IMR-90 (cell line): ENCODE measurements at regions not wholly inside any gene's neighbourhood (a gene's known extent, or its start where the extent isn't known, plus 50 kb on each side); places are given as distances from the start of the nearest gene placed in this dataset.
A peak's percentile ranks its signal among the peaks of the same experiment; 100 is the strongest.

Source experiments
- ATAC-seq: fragments of 200-7000 bp; cut with Tn5 transposase; 2 replicates; pipeline ENCODE4 v1.9.1; 2020; ENCODE audit warnings: low read depth, mild to moderate bottlenecking, moderate library complexity
- BruUV-seq: library from RNA; stranded (reverse); fragments of 400-500 nt; replicated peaks from 2 replicates; lab custom pipeline; 2021; lab: Mats Ljungman, UMichigan
- CTCF ChIA-PET: fragments of 300-600 bp; formaldehyde crosslinking; extraction: SDS; loops from one replicate; lab custom pipeline; 2021; ENCODE audit warnings: antibody characterized with exemption; lab: Yijun Ruan, JAX
- POLR2A ChIA-PET: fragments of 300-600 bp; sonication (Branson Sonifier 250); formaldehyde crosslinking; loops from one replicate; lab custom pipeline; 2022; ENCODE audit warnings: antibody characterized with exemption; ENCODE audit not compliant: unreplicated experiment; lab: Charles Lee
- DNase-seq: peaks from one replicate; pipeline ENCODE4 v3.0.0; 2013
- H2AFZ ChIP-seq: replicated peaks from 2 replicates; pipeline ENCODE3; 2013; ENCODE audit warnings: low read length, mild to moderate bottlenecking; ENCODE audit not compliant: poor library complexity
- H2AK5ac ChIP-seq: 2 replicates; pipeline ENCODE4 v1.6.1; 2013; ENCODE audit warnings: low read depth, low read length, inconsistent platforms
- H2AK9ac ChIP-seq: replicated peaks from 2 replicates; pipeline ENCODE3; 2013; ENCODE audit warnings: mild to moderate bottlenecking, low read depth, low read length, moderate library complexity; ENCODE audit not compliant: poor library complexity
- H2BK120ac ChIP-seq: 2 replicates; pipeline ENCODE4 v1.6.1; 2013; ENCODE audit warnings: low read depth, low read length, inconsistent platforms
- H2BK15ac ChIP-seq: 3 replicates; pipeline ENCODE4 v1.6.1; 2013; ENCODE audit warnings: low read depth, low read length, inconsistent platforms
- H2BK20ac ChIP-seq: 2 replicates; pipeline ENCODE4 v1.6.1; 2013; ENCODE audit warnings: low read depth, mild to moderate bottlenecking, inconsistent platforms, low read length, moderate library complexity
- H2BK5ac ChIP-seq: 2 replicates; pipeline ENCODE4 v1.6.1; 2013; ENCODE audit warnings: mild to moderate bottlenecking, low read depth, low read length, inconsistent platforms; ENCODE audit not compliant: poor library complexity, severe bottlenecking
- H3K14ac ChIP-seq: replicated peaks from 2 replicates; pipeline ENCODE4 v1.6.1; 2013; ENCODE audit warnings: low read depth, low read length, inconsistent platforms
- H3K18ac ChIP-seq: 2 replicates; pipeline ENCODE4 v1.6.1; 2013; ENCODE audit warnings: low read depth, low read length, control low read depth
- H3K23ac ChIP-seq: 2 replicates; pipeline ENCODE4 v1.6.1; 2013; ENCODE audit warnings: low read depth, low read length, inconsistent platforms
- H3K27ac ChIP-seq: 2 replicates; pipeline ENCODE4 v1.5.1; 2013; ENCODE audit warnings: mild to moderate bottlenecking, control low read depth, low read length; ENCODE audit not compliant: insufficient read depth
- H3K27me3 ChIP-seq: 2 replicates; pipeline ENCODE4 v1.6.1; 2013; ENCODE audit warnings: low read length; ENCODE audit not compliant: control insufficient read depth, insufficient read depth
- H3K36me3 ChIP-seq: 2 replicates; pipeline ENCODE4 v1.6.1; 2013; ENCODE audit warnings: low read length, mixed read lengths; ENCODE audit not compliant: control insufficient read depth, insufficient read depth
- H3K4ac ChIP-seq: 2 replicates; pipeline ENCODE4 v1.6.1; 2013; ENCODE audit warnings: low read depth, low read length, inconsistent platforms
- H3K4me1 ChIP-seq: 2 replicates; pipeline ENCODE4 v1.6.1; 2013; ENCODE audit warnings: low read length, mixed read lengths; ENCODE audit not compliant: control insufficient read depth, insufficient read depth
- H3K4me2 ChIP-seq: 2 replicates; pipeline ENCODE4 v1.6.1; 2013; ENCODE audit warnings: low read depth, mild to moderate bottlenecking, control low read depth, low read length, moderate library complexity
- H3K4me3 ChIP-seq: 2 replicates; pipeline ENCODE4 v1.5.1; 2013; ENCODE audit warnings: low read depth, mild to moderate bottlenecking, control low read depth, low read length, moderate library complexity; ENCODE audit not compliant: insufficient read depth
- H3K56ac ChIP-seq: 2 replicates; pipeline ENCODE4 v1.6.1; 2013; ENCODE audit warnings: low read length, inconsistent platforms; ENCODE audit not compliant: insufficient read depth; ENCODE audit errors: extremely low read depth
- H3K79me1 ChIP-seq, 2 experiments: 2 replicates each; pipeline ENCODE4 v1.6.1; 2013; ENCODE audit warnings: low read length in 2 of 2, inconsistent platforms in 1 of 2, low read depth in 1 of 2
- H3K9ac ChIP-seq: 2 replicates; pipeline ENCODE4 v1.6.1; 2013; ENCODE audit warnings: low read depth, low read length, control low read depth
- H3K9me1 ChIP-seq: 2 replicates; pipeline ENCODE4 v1.6.1; 2013; ENCODE audit warnings: low read length, inconsistent platforms; ENCODE audit not compliant: insufficient read depth
- H3K9me3 ChIP-seq: 2 replicates; pipeline ENCODE4 v1.6.1; 2013; ENCODE audit warnings: low read length; ENCODE audit not compliant: control insufficient read depth, insufficient read depth
- H4K20me1 ChIP-seq: 2 replicates; pipeline ENCODE4 v1.6.1; 2013; ENCODE audit warnings: low read length, inconsistent platforms; ENCODE audit not compliant: insufficient read depth
- H4K5ac ChIP-seq: 2 replicates; pipeline ENCODE4 v1.6.1; 2013; ENCODE audit warnings: mild to moderate bottlenecking, low read depth, low read length, control low read depth
- H4K8ac ChIP-seq, 2 experiments: 2 replicates each; pipeline ENCODE4 v1.6.1; 2013; ENCODE audit warnings: low read depth in 2 of 2, low read length in 2 of 2, control low read depth in 1 of 2, inconsistent platforms in 1 of 2
- H4K91ac ChIP-seq: 2 replicates; pipeline ENCODE4 v1.6.1; 2013; ENCODE audit warnings: low read depth, low read length, inconsistent platforms; ENCODE audit not compliant: insufficient read depth
- CEBPB ChIP-seq: IDR thresholded peaks from 2 replicates; pipeline ENCODE4 v1.6.1; 2012; ENCODE audit warnings: low read depth, low read length, improper control_type of control experiment
- POLR2A ChIP-seq: IDR thresholded peaks from 2 replicates; pipeline ENCODE4 v1.6.1; 2012; ENCODE audit warnings: mild to moderate bottlenecking, low read depth, low read length
- WGBS, 2 experiments: methylation state at CpG; one replicate each; pipeline versions ENCODE4 v1.1.5 to v1.1.7; 2013; ENCODE audit warnings: missing lambda C conversion rate in 2 of 2; ENCODE audit not compliant: insufficient read length in 1 of 2; ENCODE audit errors: extremely low coverage in 2 of 2; 5-methylcytosine and 5-hydroxymethylcytosine counted together
- dilution Hi-C: fragments of 300-500 bp; cut with HindIII; formaldehyde crosslinking; loops from one replicate; pipeline ENCODE4 v1.14.3; 2018; ENCODE audit warnings: low sequenced_read_pairs; ENCODE audit not compliant: unreplicated experiment
- in situ Hi-C: fragments of 300-500 bp; cut with MboI; formaldehyde crosslinking; loops from 3 replicates; pipeline ENCODE4 v1.14.3; 2019; ENCODE audit warnings: low sequenced_read_pairs, inconsistent platforms, mixed read lengths
- intact Hi-C: fragments of 100-400 bp; cut with micrococcal nuclease; formaldehyde crosslinking; loops from 2 replicates; pipeline ENCODE4 v1.10.0; 2022

GRCh38 chr3:177529716-177530335 lies 332.5 kb upstream of the TBL1XR1 start:
- H4K5ac ChIP-seq, result peak overlapping the region; percentile 45
- H3K4ac ChIP-seq, result no peak overlapping the region
- H3K23ac ChIP-seq, result no peak overlapping the region
- dilution Hi-C loops, result no loop called here
- no peaks in the 10 kb centered on the region; the same call in 1 of the 2 replicates for H3K36me3 ChIP-seq
- CTCF ChIA-PET, result interaction anchor here (0.6 to 0.9 kb wide), 3 partner anchors 8 to 856 kb away, joined by 3 to 4 read pairs (median 4); no protein-coding TSS in a partner anchor
- H3K56ac ChIP-seq, result no peak overlapping the region
- no peak overlapping the region for H4K91ac ChIP-seq
- ATAC-seq (peak; percentile 51; the same call in 1 of the 2 replicates), DNase-seq (peak; percentile 58)
- in situ Hi-C loops, result no loop called here
- H2BK15ac ChIP-seq, result no peak overlapping the region
- peak overlapping the region; percentile 59; the same call in 1 of the 2 replicates for H3K27ac ChIP-seq
- H3K9ac ChIP-seq, result no peak overlapping the region
- no peak overlapping the region for H3K4me3 ChIP-seq
- H3K79me1 ChIP-seq, result no peaks in the 10 kb centered on the region
- no peaks in the 10 kb centered on the region for H3K27me3 ChIP-seq
- no peak for TF ChIP-seq POLR2A
- peak; percentile 74 for TF ChIP-seq CEBPB
- no peak overlapping the region for H2BK5ac ChIP-seq
- H2AK5ac ChIP-seq, result peak overlapping the region; percentile 54; the same call in 1 of the 2 replicates
- H3K14ac ChIP-seq, result 0 out of 2 replicates have a peak overlapping the region, but pooled peaks have one; percentile 37
- POLR2A ChIA-PET, result no interaction called here
- peak overlapping the region; percentile 44 for H3K18ac ChIP-seq
- no peak overlapping the region for H2BK20ac ChIP-seq
- no peak overlapping the region for H2AK9ac ChIP-seq
- peaks cover 8% of the 10 kb centered on the region for H3K4me1 ChIP-seq
- WGBS, 2 experiments, result 82% methylated on average over 2 of the region's 5 CpGs; no CpG with 5 or more reads in 1 of the 2 experiments
- no TSS peak for BruUV-seq
- H4K8ac ChIP-seq, result peak overlapping the region in 1 of 2 experiments; percentile 35; a peak in 1 of 4 replicates
- H3K9me3 ChIP-seq, result peaks cover 3% of the 10 kb centered on the region; the same call in 1 of the 2 replicates
- no peaks in the 10 kb centered on the region; the same call in 1 of the 2 replicates for H3K9me1 ChIP-seq
- no peak overlapping the region for H2BK120ac ChIP-seq
- no peak overlapping the region for H3K4me2 ChIP-seq
- H2AFZ ChIP-seq, result no peak overlapping the region
- intact Hi-C loops, result no loop called here
- H4K20me1 ChIP-seq, result no peaks in the 10 kb centered on the region
